ENCODE measurements at regions not wholly inside any gene's neighbourhood (a gene's known extent, or its start where the extent isn't known, plus 50 kb on each side); places are given as distances from the start of the nearest gene placed in this dataset.
A peak's percentile ranks its signal among the peaks of the same experiment; 100 is the strongest.
"Not testable (repeated sequence)": the region's sequence is repeated elsewhere in the genome, so short reads cannot be mapped to it uniquely, and the experiment has no call there.

- no peak for TF ChIP-seq CTCF (IDR thresholded peaks at IDR 0.05)
Measured at GRCh38 chr7:79770063-79770462, 316.6 kb upstream of the MAGI2 start.

GRCh38 chr7:79767876-79768560, 314.6 kb upstream of the MAGI2 start:
- H3K4me1 ChIP-seq; FAIRE-seq; H3K4me3 ChIP-seq; H3K36me3 ChIP-seq; H3K27ac ChIP-seq; ATAC-seq; H3K27me3 ChIP-seq; H3K9me3 ChIP-seq; intact Hi-C loops (cut with DNase I): not testable (repeated sequence)
- peak in 2 of 6 donors; percentile 20 to 57 for DNase-seq
- 70 to 75% methylated on average over 40 to 46 of the region's 46 CpGs for WGBS, 2 donors

More at GRCh38 chr7:79770063-79770462, 316.6 kb upstream of the MAGI2 start:
- ATAC-seq (no peak), DNase-seq (no peak), FAIRE-seq (no peak)
- no peak overlapping the region for H3K27ac ChIP-seq
- WGBS, 2 donors = 48 to 58% methylated on average over 2 of the region's 2 CpGs
- no peaks in the 10 kb centered on the region for H3K4me1 ChIP-seq
- no peaks in the 10 kb centered on the region for H3K36me3 ChIP-seq
- no peak overlapping the region for H3K4me3 ChIP-seq
- no peaks in the 10 kb centered on the region for H3K27me3 ChIP-seq
- H3K9me3 ChIP-seq = no peaks in the 10 kb centered on the region
- intact Hi-C loops (cut with DNase I) = no loop called here

GRCh38 chr7:79767192-79767591, 313.7 kb upstream of the MAGI2 start:
- FAIRE-seq; DNase-seq; H3K27ac ChIP-seq; H3K4me3 ChIP-seq; H3K9me3 ChIP-seq; H3K36me3 ChIP-seq; ATAC-seq; H3K27me3 ChIP-seq; H3K4me1 ChIP-seq; intact Hi-C loops (cut with DNase I): not testable (repeated sequence)
- WGBS, 2 donors = 72 to 75% methylated on average over 14 of the region's 14 CpGs

GRCh38 chr7:79761876-79762429, 308.5 kb upstream of the MAGI2 start:
- Histone ChIP-seq H3K4me3 (no peak overlapping the region), H3K27ac (no peak overlapping the region), H3K36me3 (no peaks in the 10 kb centered on the region), H3K4me1 (no peaks in the 10 kb centered on the region), H3K27me3 (no peaks in the 10 kb centered on the region), H3K9me3 (no peaks in the 10 kb centered on the region)
- intact Hi-C loops (cut with DNase I) = no loop called here
- no peak for TF ChIP-seq CTCF (IDR thresholded peaks at IDR 0.05)
- 37 to 38% methylated on average over 2 of the region's 2 CpGs for WGBS, 2 donors
- no peak for ATAC-seq
- no peak for FAIRE-seq
- no peak for DNase-seq

DNA sequence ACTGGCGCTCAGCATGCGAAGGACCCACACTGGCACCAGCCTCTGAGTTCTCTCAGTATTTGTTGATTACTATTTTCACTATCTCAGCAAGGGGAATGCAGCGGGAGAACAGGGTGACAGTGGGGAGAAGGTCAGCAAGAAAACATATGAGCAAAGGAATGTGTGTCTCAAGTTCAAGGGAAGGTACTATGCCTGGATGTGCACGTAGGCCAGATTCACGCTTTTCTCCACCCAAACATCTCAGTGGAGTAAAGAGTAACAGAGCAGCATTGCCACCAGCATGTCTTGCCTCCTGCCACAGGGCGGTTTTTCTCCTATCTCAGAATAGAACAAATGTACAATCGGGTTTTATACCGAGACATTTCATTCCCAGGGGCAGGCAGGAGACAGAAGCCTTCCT, 297.5 kb upstream of the MAGI2 start:
- 72 to 80% methylated on average over 8 of the region's 8 CpGs for WGBS, 2 donors
- H3K9me3 ChIP-seq; H3K36me3 ChIP-seq; DNase-seq; H3K4me3 ChIP-seq; ATAC-seq; H3K27me3 ChIP-seq; intact Hi-C loops (cut with DNase I); H3K27ac ChIP-seq; H3K4me1 ChIP-seq; FAIRE-seq: not testable (repeated sequence)

DNA sequence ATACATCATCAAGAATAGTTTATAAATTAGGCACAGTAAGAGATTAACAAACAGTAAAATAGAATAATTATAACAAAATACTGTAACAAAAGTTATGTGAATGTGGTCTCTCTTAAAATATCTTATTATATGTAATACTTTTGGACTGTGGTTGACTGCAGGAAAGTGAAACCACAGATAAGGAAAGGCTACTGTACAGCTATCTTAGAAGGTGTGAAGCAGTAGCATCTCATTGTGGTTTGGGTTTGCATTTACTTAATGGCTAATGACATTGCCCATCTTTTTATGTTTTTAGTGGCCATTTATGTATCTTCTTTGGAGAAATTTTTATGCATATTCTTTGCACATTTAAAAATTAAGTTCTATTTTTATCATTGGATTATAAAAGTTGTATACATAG, 296.4 kb upstream of the MAGI2 start:
- no peaks in the 10 kb centered on the region for H3K9me3 ChIP-seq
- ATAC-seq = no peak
- no peak overlapping the region for H3K27ac ChIP-seq
- no peaks in the 10 kb centered on the region for H3K27me3 ChIP-seq
- no peaks in the 10 kb centered on the region for H3K4me1 ChIP-seq
- DNase-seq = no peak
- no peak for FAIRE-seq
- intact Hi-C loops (cut with DNase I) = no loop called here
- no peaks in the 10 kb centered on the region for H3K36me3 ChIP-seq
- no peak overlapping the region for H3K4me3 ChIP-seq
- no peak for TF ChIP-seq CTCF (IDR thresholded peaks at IDR 0.05)

Data from pancreas (tissue), 10 donors.